ENCODE measurements at regions not wholly inside any gene's neighbourhood (a gene's known extent, or its start where the extent isn't known, plus 50 kb on each side); places are given as distances from the start of the nearest gene placed in this dataset.

- DNase-seq: no peak
Measured at GRCh38 chr2:160968183-160968582, 192.0 kb upstream of the TANK start.

DNA sequence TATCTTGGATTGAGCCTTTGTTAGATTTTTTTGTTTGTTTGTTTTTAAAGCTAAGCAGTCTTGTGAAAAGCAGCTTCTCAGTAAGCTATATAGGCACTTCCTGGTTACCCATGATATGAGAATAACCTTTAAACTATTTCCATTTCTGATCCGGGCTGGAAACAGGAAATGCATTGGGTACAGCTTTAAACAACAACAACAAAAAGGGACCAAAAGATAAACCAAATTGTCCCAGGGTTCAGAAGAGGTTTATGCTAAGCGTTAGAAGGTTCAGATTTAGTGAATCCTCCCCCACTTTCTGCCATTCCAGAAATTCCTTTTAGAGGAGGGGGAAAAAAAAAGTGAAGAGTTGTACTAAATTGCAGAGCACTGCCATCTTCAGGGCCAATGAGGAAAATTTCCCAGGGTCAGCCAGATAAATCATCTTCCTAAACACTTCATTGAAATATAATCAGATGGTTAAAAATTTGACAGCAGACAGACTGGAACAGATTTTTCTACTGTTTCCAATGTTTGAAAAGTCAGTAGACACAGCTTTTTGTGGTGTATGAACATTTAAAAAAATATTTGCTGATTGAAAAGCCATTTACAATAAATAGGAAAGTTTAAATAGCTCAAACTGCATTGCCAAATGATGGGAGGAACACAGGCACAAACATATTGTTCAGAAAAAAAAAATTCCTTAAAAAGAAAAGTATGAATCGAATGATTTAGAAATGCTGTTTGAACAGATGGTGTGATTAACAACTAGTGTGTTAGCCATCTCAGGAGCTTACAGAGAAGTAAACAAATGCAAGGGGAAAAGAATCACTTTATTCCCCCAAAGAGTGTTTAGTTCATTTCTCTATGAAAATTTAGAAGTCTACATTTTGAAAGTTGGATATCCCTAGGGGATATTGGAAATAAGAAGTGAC, 189.9 kb upstream of the TANK start:
- DNase-seq: peak; percentile 55 to 59

DNA sequence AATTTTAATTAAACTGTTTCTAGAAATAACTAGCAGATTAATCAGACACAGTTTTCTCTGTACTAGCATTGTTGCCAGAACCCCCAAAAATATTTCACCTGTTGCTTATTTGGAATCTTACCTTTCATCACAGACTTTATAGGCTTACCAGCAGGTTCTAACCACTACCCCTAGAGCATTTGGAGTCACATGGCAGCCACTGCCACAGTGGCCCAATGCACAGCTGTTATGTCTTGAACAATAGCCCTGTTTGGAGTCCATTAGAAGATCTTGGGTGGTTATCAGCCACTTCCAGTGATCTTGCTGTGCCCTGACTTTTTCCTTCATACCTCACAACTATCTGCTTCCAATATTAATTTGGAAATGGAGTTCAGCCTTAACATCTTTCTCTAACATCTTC, 186.2 kb upstream of the TANK start:
- no peak for DNase-seq

- DNase-seq: no peak
Measured at GRCh38 chr2:160974803-160975202, 185.4 kb upstream of the TANK start.

- no peak for DNase-seq
Measured at GRCh38 chr2:160976797-160977196, 183.4 kb upstream of the TANK start.

DNA sequence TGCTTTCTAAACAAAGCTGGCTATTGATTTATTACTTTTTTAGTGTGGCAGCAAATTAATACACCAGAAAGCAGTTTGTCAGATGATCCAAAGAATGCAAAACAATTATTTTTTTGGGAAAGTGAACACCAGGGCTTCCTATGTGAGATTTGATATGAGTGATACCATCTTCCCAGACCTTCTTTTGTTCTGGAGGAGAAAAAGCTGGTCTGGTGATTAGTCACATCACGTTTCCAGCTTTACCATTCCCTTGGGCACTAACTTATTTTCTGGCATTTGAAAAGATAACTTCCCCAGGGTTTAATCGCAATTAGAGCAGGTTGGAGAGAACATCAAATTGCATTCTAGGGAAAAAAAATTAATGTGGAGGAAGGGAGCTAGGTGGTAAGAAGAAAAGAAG, 182.9 kb upstream of the TANK start:
- DNase-seq: no peak

DNA sequence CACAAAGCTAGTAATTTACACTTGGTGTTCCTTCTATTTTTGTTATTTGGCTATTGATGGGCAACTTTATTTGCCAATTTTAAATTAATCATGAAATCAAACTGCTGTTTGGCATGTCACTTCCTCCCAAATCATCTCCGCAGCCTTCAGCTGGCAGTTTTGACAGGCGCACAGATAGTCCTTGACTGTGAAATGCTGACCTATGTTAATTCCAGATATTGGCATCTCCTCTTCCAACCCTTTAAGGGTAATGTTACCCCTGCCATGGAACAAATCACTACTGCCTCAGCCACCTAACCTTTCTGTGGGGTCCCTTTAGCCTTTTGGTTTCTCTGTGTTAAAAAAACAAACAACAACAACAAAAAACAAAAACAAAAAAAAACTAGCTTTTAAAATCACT, 182.4 kb upstream of the TANK start:
- DNase-seq: no peak

DNA sequence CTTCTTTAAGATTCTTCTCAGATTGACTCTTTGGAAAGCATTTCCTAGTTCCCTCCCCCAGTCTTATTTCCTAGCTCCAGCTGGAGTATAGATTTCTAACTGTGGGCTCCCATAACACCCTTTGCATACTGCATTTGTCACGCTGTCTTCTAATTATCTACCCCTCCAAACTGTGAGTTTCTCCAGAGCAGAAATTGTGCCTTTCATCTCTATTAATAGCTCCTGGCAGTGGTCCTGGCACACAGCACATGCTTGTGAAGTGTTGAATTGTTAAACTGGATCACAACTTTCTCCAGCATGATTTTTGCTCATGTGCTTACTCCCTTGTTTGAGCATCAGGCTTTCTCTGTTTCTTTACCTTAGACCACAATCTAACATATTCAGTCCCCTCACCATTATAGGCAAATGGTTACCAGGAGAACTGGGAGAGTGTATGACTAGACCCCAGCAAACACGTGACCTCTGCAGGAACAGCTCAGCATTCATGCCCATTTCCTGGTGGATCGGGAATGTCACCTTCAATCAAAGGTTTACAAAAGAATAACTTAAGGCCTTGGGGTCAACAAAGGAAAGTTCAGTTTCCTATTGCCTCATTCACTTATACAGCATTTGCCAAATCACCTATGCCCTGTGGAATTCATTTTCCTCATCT, 175.7 kb upstream of the TANK start:
- DNase-seq: no peak

GRCh38 chr2:160989778-160990177, 170.4 kb upstream of the TANK start:
- no peak for DNase-seq

GRCh38 chr2:160993654-160994061, 166.6 kb upstream of the TANK start:
- DNase-seq: no peak

- peak; percentile 86 to 90 for DNase-seq
Measured at GRCh38 chr2:160994141-160995002, 165.9 kb upstream of the TANK start.

GRCh38 chr2:160996584-160996983, 163.6 kb upstream of the TANK start:
- DNase-seq: no peak

- no peak for DNase-seq
Measured at GRCh38 chr2:161004379-161004778, 155.8 kb upstream of the TANK start.

DNA sequence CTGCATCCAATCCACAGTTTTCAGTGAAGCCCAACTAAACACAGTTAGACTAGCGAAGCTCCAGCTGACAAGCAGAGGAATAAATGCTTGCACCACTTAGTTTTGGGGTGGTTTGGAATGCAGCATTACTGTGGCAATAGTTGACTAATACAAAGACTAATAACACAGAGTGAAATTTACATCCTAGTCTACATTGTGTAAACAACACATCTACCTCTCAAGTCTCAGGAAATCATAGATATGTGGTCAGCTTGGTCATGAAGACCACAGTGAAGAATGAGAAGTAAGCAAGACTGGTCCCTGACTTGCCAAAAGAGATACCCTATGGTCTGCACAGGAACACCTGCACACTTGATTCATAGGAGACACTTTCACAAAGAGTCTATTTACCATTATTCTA, 155.1 kb upstream of the TANK start:
- DNase-seq: no peak

- no peak for DNase-seq
Measured at GRCh38 chr2:161008311-161008710, 151.9 kb upstream of the TANK start.

DNA sequence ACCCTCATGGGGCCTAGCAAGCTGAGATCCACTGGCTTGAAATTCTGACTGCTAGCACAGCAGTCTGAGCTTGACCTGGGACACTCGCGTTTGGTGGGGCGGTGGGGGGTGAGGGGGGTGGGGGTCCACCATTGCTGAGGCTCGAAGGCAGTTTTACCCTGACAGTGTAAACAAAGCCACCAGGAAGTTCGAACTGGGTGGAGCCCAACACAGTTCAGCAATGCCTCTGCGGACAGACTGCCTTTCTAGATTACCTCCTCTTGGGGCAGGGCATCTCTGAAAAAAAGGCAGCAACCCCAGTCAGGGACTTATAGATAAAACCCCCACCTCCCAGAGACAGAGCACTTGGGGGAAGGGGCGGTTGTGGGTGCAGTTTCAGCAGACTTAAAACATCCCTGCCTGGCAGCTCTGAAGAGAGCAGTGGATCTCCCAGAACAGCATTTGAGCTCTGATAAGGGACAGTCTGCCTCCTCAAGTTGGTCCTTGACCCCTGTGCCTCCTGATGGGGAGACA, 149.7 kb upstream of the TANK start:
- DNase-seq: no peak

GRCh38 chr2:161017780-161018470, 142.3 kb upstream of the TANK start:
- DNase-seq: no peak

GRCh38 chr2:161019311-161019710, 140.9 kb upstream of the TANK start:
- no peak for DNase-seq

DNA sequence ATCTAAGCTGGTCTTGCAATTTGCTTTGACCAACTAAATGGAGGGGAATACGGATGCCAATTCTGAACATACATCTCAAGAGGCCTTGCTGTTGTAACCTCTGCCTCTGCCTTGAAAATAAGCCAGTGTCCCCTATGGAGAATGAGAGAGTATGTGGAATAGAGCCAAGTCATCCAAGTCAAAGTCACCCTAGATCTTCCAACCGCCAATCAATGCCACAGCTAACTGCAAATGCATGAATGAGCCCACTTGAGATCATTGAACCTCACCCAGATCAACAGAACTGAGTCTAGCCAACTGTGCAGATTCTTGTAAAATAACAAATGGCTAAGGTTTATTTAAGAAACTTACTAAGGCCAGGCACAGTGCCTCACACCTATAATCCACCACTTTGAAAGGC, 139.8 kb upstream of the TANK start:
- no peak for DNase-seq

DNA sequence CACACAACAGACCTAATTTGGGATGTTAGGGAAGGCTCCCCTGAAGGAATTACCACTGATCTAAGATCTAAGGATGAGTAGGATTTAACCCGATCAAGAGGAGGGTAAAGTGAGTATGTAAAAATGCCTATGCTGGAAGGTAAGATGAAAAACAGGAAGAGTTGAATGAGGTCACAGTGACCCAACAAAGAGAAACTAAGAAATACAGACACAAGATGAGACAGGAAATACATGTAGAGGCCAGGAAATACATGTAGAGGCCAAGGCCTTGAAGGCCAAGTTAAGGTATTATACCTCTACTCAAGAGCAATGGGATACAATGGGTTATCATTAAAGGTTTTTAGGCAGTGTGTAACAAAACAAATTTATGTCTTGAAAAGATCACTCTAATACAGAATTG, 131.6 kb upstream of the TANK start:
- DNase-seq: no peak

GRCh38 chr2:161029321-161029720, 130.9 kb upstream of the TANK start:
- no peak for DNase-seq

Data from inflammatory macrophage (primary cell).